ENCODE measurements at regions not wholly inside any gene's neighbourhood (a gene's known extent, or its start where the extent isn't known, plus 50 kb on each side); places are given as distances from the start of the nearest gene placed in this dataset.

GRCh38 chr3:154003649-154004048 is 117.5 kb upstream of the ARHGEF26 start:
- TF ChIP-seq CTCF (IDR thresholded peaks at IDR 0.05), result no peak
- no peak for TF ChIP-seq POLR2A (IDR thresholded peaks at IDR 0.05)
- TF ChIP-seq POLR2AphosphoS5 (IDR thresholded peaks at IDR 0.05), result no peak
